ENCODE measurements at regions not wholly inside any gene's neighbourhood (a gene's known extent, or its start where the extent isn't known, plus 50 kb on each side); places are given as distances from the start of the nearest gene placed in this dataset.

DNA sequence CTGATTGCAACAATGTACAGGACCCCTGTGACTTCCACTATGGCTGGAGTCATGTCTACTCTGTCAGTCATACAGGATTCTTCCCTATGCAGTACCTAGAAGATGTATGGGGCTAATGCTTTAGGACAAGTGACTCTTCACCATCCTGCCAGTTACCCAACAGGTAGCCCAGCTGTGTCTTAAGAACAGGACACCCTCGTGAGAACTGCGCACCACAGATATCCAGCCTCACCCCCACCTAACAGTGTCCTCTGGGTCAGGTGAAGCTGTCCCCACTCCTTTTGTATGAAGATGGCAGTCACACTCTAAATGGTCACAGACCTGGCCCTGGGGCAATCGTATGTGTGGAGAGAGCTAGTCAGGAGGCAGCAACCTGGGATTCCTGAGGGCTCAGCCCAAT lies 191.6 kb downstream of the C6orf118 start:
- Histone ChIP-seq H3K79me2 (ENCODE audit: insufficient read depth, low read length) (no peaks in the 10 kb centered on the region), H3K9me3 (ENCODE audit: control insufficient read depth in 1 of 2, insufficient read depth in 1 of 2, low read depth in 1 of 2, low read length in 2 of 2) (peaks cover 0 to 6% of the 10 kb centered on the region in 2 experiments; a peak in 2 of 4 replicates), H3K9me2 (ENCODE audit: insufficient read depth) (no peaks in the 10 kb centered on the region), H3K27ac (ENCODE audit: low read depth, low read length) (no peak overlapping the region), H2AFZ (ENCODE audit: low read depth, low read length, poor library complexity, severe bottlenecking) (no peak overlapping the region), H4K20me1 (ENCODE audit: insufficient read depth) (no peaks in the 10 kb centered on the region), H3K4me2 (ENCODE audit: low read length) (no peak overlapping the region), H3K27me3 (ENCODE audit: insufficient read depth, low read length) (no peaks in the 10 kb centered on the region), H3K4me1 (ENCODE audit: control insufficient read depth in 1 of 2, insufficient read depth in 2 of 2, low read length in 2 of 2) (no peaks in the 10 kb centered on the region), H3K4me3 (replicated peaks in 1 of 2; ENCODE audit: low read depth in 1 of 2, low read length in 2 of 2) (no peak overlapping the region), H3K9ac (ENCODE audit: low read length) (no peak overlapping the region), H3K36me3 (ENCODE audit: control insufficient read depth in 1 of 2, insufficient read depth in 2 of 2, low read length in 2 of 2) (no peaks in the 10 kb centered on the region)
- ATAC-seq (no peak), DNase-seq (ENCODE audit: low read depth, low spot score) (no peak)
- intact Hi-C loops (cut with micrococcal nuclease): no loop called here
- POLR2A ChIA-PET: no interaction called here
- RAD21 ChIA-PET (ENCODE audit: low non-redundant PET in 1 of 2, low total read pairs in 2 of 2, uncharacterized antibody in 2 of 2, unreplicated experiment in 2 of 2): no interaction called here
- CTCF ChIA-PET: no interaction called here
- TF ChIP-seq POLR2AphosphoS5 (IDR thresholded peaks at IDR 0.05; ENCODE audit: low read depth, low read length): no peak
- no peak for TF ChIP-seq CEBPB (IDR thresholded peaks at IDR 0.05; ENCODE audit: low read depth)
- TF ChIP-seq SIN3A (IDR thresholded peaks at IDR 0.05; ENCODE audit: low read depth): no peak
- no peak for TF ChIP-seq SRF (IDR thresholded peaks at IDR 0.05; ENCODE audit: low read depth)
- TF ChIP-seq RAD21 (IDR thresholded peaks at IDR 0.05; ENCODE audit: low read depth): no peak
- TF ChIP-seq FOSL1 (IDR thresholded peaks at IDR 0.05; ENCODE audit: low read depth): no peak
- TF ChIP-seq, protein P1, sequence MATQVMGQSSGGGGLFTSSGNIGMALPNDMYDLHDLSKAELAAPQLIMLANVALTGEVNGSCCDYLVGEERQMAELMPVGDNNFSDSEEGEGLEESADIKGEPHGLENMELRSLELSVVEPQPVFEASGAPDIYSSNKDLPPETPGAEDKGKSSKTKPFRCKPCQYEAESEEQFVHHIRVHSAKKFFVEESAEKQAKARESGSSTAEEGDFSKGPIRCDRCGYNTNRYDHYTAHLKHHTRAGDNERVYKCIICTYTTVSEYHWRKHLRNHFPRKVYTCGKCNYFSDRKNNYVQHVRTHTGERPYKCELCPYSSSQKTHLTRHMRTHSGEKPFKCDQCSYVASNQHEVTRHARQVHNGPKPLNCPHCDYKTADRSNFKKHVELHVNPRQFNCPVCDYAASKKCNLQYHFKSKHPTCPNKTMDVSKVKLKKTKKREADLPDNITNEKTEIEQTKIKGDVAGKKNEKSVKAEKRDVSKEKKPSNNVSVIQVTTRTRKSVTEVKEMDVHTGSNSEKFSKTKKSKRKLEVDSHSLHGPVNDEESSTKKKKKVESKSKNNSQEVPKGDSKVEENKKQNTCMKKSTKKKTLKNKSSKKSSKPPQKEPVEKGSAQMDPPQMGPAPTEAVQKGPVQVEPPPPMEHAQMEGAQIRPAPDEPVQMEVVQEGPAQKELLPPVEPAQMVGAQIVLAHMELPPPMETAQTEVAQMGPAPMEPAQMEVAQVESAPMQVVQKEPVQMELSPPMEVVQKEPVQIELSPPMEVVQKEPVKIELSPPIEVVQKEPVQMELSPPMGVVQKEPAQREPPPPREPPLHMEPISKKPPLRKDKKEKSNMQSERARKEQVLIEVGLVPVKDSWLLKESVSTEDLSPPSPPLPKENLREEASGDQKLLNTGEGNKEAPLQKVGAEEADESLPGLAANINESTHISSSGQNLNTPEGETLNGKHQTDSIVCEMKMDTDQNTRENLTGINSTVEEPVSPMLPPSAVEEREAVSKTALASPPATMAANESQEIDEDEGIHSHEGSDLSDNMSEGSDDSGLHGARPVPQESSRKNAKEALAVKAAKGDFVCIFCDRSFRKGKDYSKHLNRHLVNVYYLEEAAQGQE (IDR thresholded peaks at IDR 0.05; ENCODE audit: low read depth): no peak
- no peak for TF ChIP-seq ZFX (IDR thresholded peaks at IDR 0.05)
- TF ChIP-seq, protein P2, sequence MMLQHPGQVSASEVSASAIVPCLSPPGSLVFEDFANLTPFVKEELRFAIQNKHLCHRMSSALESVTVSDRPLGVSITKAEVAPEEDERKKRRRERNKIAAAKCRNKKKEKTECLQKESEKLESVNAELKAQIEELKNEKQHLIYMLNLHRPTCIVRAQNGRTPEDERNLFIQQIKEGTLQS (IDR thresholded peaks at IDR 0.05): no peak
- TF ChIP-seq EZH2phosphoT487 (IDR thresholded peaks at IDR 0.05; ENCODE audit: borderline replicate concordance): no peak
- no peak for TF ChIP-seq SP1 (IDR thresholded peaks at IDR 0.05; ENCODE audit: low read depth)
- no TSS peak for BruUV-seq (replicated peaks)
